WTC11 (cell line): ENCODE measurements at regions not wholly inside any gene's neighbourhood (a gene's known extent, or its start where the extent isn't known, plus 50 kb on each side); places are given as distances from the start of the nearest gene placed in this dataset.

Source experiments
- ATAC-seq: fragments of 200-7000 bp; cut with Tn5 transposase; 2 replicates; pipeline ENCODE4 v1.10.0; 2021; ENCODE audit warnings: mild to moderate bottlenecking, moderate library complexity
- CTCF ChIA-PET: fragments of 300-600 bp; sonication (Branson Sonifier 250); formaldehyde crosslinking; loops from one replicate; lab custom pipeline; 2021; ENCODE audit warnings: antibody characterized with exemption; lab: Charles Lee
- POLR2A ChIA-PET: fragments of 350-600 bp; sonication (Branson Sonifier 250); formaldehyde crosslinking; loops from one replicate; lab custom pipeline; 2021; ENCODE audit warnings: antibody characterized with exemption; lab: Charles Lee
- DNase-seq: peaks from one replicate; pipeline ENCODE4 v3.0.0; 2021; ENCODE audit warnings: low spot score
- H3K27ac Mint-ChIP-seq: 2 replicates; pipeline ENCODE4 v1.8.0; 2021; ENCODE audit warnings: mixed read lengths
- H3K27me3 Mint-ChIP-seq: 2 replicates; pipeline ENCODE4 v1.8.0; 2021; ENCODE audit warnings: low read depth, mild to moderate bottlenecking, moderate library complexity, mixed read lengths
- H3K36me3 Mint-ChIP-seq: 2 replicates; pipeline ENCODE4 v1.8.0; 2021; ENCODE audit warnings: mixed read lengths
- H3K4me1 Mint-ChIP-seq: 2 replicates; pipeline ENCODE4 v1.8.0; 2022; ENCODE audit warnings: mixed read lengths
- H3K4me3 Mint-ChIP-seq: 2 replicates; pipeline ENCODE4 v1.8.0; 2021; ENCODE audit warnings: mild to moderate bottlenecking, moderate library complexity, mixed read lengths
- H3K9me3 Mint-ChIP-seq: 2 replicates; pipeline ENCODE4 v1.8.0; 2021; ENCODE audit warnings: mixed read lengths
- ATF2 ChIP-seq: sonication (generic); formaldehyde crosslinking; IDR thresholded peaks from 2 replicates; pipeline ENCODE4 v1.8.1; 2022; ENCODE audit warnings: low read depth, missing genetic modification reagents, borderline replicate concordance
- ATF3 ChIP-seq: sonication (generic); formaldehyde crosslinking; conservative IDR thresholded peaks from 2 replicates; pipeline ENCODE4 v1.8.1; 2022; ENCODE audit warnings: mild to moderate bottlenecking, missing genetic modification reagents
- CDX4 ChIP-seq: fragments of 250-450 bp; sonication (Bioruptor Pico); IDR thresholded peaks from 2 replicates; pipeline ENCODE4 v1.9.0; 2021; ENCODE audit warnings: moderate library complexity, mild to moderate bottlenecking, inconsistent platforms, borderline replicate concordance
- CREB1 ChIP-seq: sonication (generic); formaldehyde crosslinking; IDR thresholded peaks from 2 replicates; pipeline ENCODE4 v1.8.0; 2023; ENCODE audit warnings: mild to moderate bottlenecking, missing genetic modification reagents
- ERG ChIP-seq: fragments of 250-450 bp; sonication (Bioruptor Pico); IDR thresholded peaks from 2 replicates; pipeline ENCODE4 v1.8.0; 2021; ENCODE audit warnings: mild to moderate bottlenecking
- FOXP4 ChIP-seq: sonication (generic); formaldehyde crosslinking; IDR thresholded peaks from 2 replicates; pipeline ENCODE4 v1.8.0; 2022; ENCODE audit warnings: mild to moderate bottlenecking, missing genetic modification reagents
- HMGA2 ChIP-seq: fragments of 250-450 bp; sonication (Bioruptor Pico); IDR thresholded peaks from 2 replicates; pipeline ENCODE4 v1.4.0; 2021; ENCODE audit warnings: mild to moderate bottlenecking, moderate library complexity
- IRF1 ChIP-seq: sonication (generic); formaldehyde crosslinking; IDR thresholded peaks from 2 replicates; pipeline ENCODE4 v1.8.0; 2023; ENCODE audit warnings: missing genetic modification reagents
- JUN ChIP-seq: sonication (generic); formaldehyde crosslinking; IDR thresholded peaks from 2 replicates; pipeline ENCODE4 v1.8.0; 2023; ENCODE audit warnings: mild to moderate bottlenecking, missing genetic modification reagents
- KAT7 ChIP-seq: sonication (generic); formaldehyde crosslinking; IDR thresholded peaks from 2 replicates; pipeline ENCODE4 v1.8.1; 2023; ENCODE audit warnings: missing genetic modification reagents, mild to moderate bottlenecking, borderline replicate concordance
- MLX ChIP-seq: sonication (generic); formaldehyde crosslinking; IDR thresholded peaks from 2 replicates; pipeline ENCODE4 v1.8.1; 2023; ENCODE audit warnings: mild to moderate bottlenecking, missing genetic modification reagents, moderate library complexity
- NR1H2 ChIP-seq: sonication (generic); formaldehyde crosslinking; IDR thresholded peaks from 2 replicates; pipeline ENCODE4 v1.9.0; 2021; ENCODE audit warnings: mild to moderate bottlenecking, moderate library complexity, missing genetic modification reagents
- OVOL2 ChIP-seq: fragments of 250-450 bp; sonication (Bioruptor Pico); IDR thresholded peaks from 2 replicates; pipeline ENCODE4 v1.9.0; 2021; ENCODE audit warnings: mild to moderate bottlenecking, borderline replicate concordance
- TEAD1 ChIP-seq: sonication (generic); formaldehyde crosslinking; IDR thresholded peaks from 2 replicates; pipeline ENCODE4 v1.8.0; 2022; ENCODE audit warnings: mild to moderate bottlenecking, missing genetic modification reagents
- TP53 ChIP-seq: sonication (generic); formaldehyde crosslinking; IDR thresholded peaks from 2 replicates; pipeline ENCODE4 v1.8.1; 2023; ENCODE audit warnings: mild to moderate bottlenecking, missing genetic modification reagents
- ZBTB21 ChIP-seq: sonication (generic); formaldehyde crosslinking; IDR thresholded peaks from 2 replicates; pipeline ENCODE4 v1.8.1; 2023; ENCODE audit warnings: mild to moderate bottlenecking, missing genetic modification reagents, borderline replicate concordance
- ZBTB43 ChIP-seq: sonication (generic); formaldehyde crosslinking; IDR thresholded peaks from 2 replicates; pipeline ENCODE4 v1.8.1; 2023; ENCODE audit warnings: mild to moderate bottlenecking, missing genetic modification reagents
- ZNF219 ChIP-seq: sonication (generic); formaldehyde crosslinking; IDR thresholded peaks from 2 replicates; pipeline ENCODE4 v1.8.0; 2023; ENCODE audit warnings: missing genetic modification reagents, mild to moderate bottlenecking, borderline replicate concordance

- Mint-ChIP-seq H3K27me3 (no peaks in the 10 kb centered on the region), H3K4me3 (no peak overlapping the region), H3K36me3 (no peaks in the 10 kb centered on the region), H3K27ac (no peak overlapping the region), H3K9me3 (0 out of 2 replicates have a peak, but pooled peaks cover 1% of the 10 kb centered on the region), H3K4me1 (0 out of 2 replicates have a peak, but pooled peaks cover 4% of the 10 kb centered on the region)
- DNase-seq, result no peak
- ChIA-PET POLR2A (no interaction called here), CTCF (interaction anchor here (0.7 kb wide), 1 partner anchor 162 kb away, joined by 3 read pairs; no protein-coding TSS in a partner anchor)
- no peak for ATAC-seq
- TF ChIP-seq ERG (CRISPR knock-in tag) (no peak), OVOL2 (CRISPR knock-in tag) (no peak), ZNF219 (CRISPR knock-in tag) (no peak), CDX4 (CRISPR knock-in tag) (no peak), ATF2 (CRISPR knock-in tag) (no peak), TEAD1 (CRISPR knock-in tag) (no peak), NR1H2 (CRISPR knock-in tag) (no peak), JUN (no peak), ATF3 (no peak), TP53 (CRISPR knock-in tag) (no peak), MLX (CRISPR knock-in tag) (no peak), FOXP4 (CRISPR knock-in tag) (no peak), CREB1 (CRISPR knock-in tag) (no peak), ZBTB43 (CRISPR knock-in tag) (no peak), HMGA2 (CRISPR knock-in tag) (no peak), IRF1 (no peak), KAT7 (CRISPR knock-in tag) (no peak), ZBTB21 (CRISPR knock-in tag) (no peak)
Measured at GRCh38 chr4:123248085-123248659, 148.4 kb upstream of the SPRY1 start.
